K562 (cell line): ENCODE measurements at regions not wholly inside any gene's neighbourhood (a gene's known extent, or its start where the extent isn't known, plus 50 kb on each side); places are given as distances from the start of the nearest gene placed in this dataset.

ENCODE experiments used
- CTCF ChIP-seq, 3 experiments: IDR thresholded peaks in 2 of 3; conservative IDR thresholded peaks in 1 of 3; 2 replicates each; pipeline ENCODE4 v1.5.1; 2011 to 2012; ENCODE audit warnings: low read length in 3 of 3, mild to moderate bottlenecking in 3 of 3, control low read depth in 2 of 3, improper control_type of control experiment in 1 of 3, inconsistent platforms in 1 of 3, low read depth in 1 of 3, mixed read lengths in 1 of 3, moderate library complexity in 1 of 3; ENCODE audit not compliant: insufficient read depth in 2 of 3
- ESRRB ChIP-seq: fragments of 250-450 bp; sonication (Bioruptor Pico); IDR thresholded peaks from 2 replicates; pipeline ENCODE4 v1.5.0; 2020; ENCODE audit warnings: mild to moderate bottlenecking, moderate library complexity, borderline replicate concordance
- HOXB6 ChIP-seq: fragments of 250-450 bp; sonication (Bioruptor Pico); IDR thresholded peaks from 2 replicates; pipeline ENCODE4 v1.5.1; 2022; ENCODE audit warnings: mild to moderate bottlenecking, borderline replicate concordance
- ILF3 ChIP-seq: fragments of 450-650 bp; IDR thresholded peaks from 2 replicates; pipeline ENCODE4 v1.6.1; 2018; ENCODE audit warnings: antibody characterized with exemption, mild to moderate bottlenecking, moderate library complexity, borderline replicate concordance
- MBD1 ChIP-seq: fragments of 250-450 bp; sonication (Bioruptor Pico); IDR thresholded peaks from 2 replicates; pipeline ENCODE4 v1.8.0; 2022; ENCODE audit warnings: inconsistent platforms
- MBD2 ChIP-seq: sonication (generic); IDR thresholded peaks from 2 replicates; pipeline ENCODE4 v1.6.1; 2016; ENCODE audit warnings: low read depth, borderline replicate concordance
- MED1 ChIP-seq: sonication (generic); formaldehyde crosslinking; IDR thresholded peaks from 2 replicates; pipeline ENCODE4 v1.8.1; 2023; ENCODE audit warnings: missing genetic modification reagents, borderline replicate concordance
- NEUROD1 ChIP-seq: fragments of 150-350 bp; IDR thresholded peaks from 2 replicates; pipeline ENCODE4 v1.6.1; 2014; ENCODE audit warnings: borderline replicate concordance, low read length, low read depth; ENCODE audit not compliant: partially characterized antibody
- RNF219 ChIP-seq: fragments of 250-450 bp; sonication (Bioruptor Pico); IDR thresholded peaks from 2 replicates; pipeline ENCODE4 v1.5.0; 2022; ENCODE audit warnings: mild to moderate bottlenecking
- RREB1 ChIP-seq: fragments of 250-450 bp; sonication (Bioruptor Pico); IDR thresholded peaks from 2 replicates; pipeline ENCODE4 v1.4.0; 2020
- SUPT5H ChIP-seq: fragments of 450-650 bp; IDR thresholded peaks from 2 replicates; pipeline ENCODE4 v1.6.1; 2016
- TCFL5 ChIP-seq: fragments of 250-450 bp; sonication (Bioruptor Pico); conservative IDR thresholded peaks from 2 replicates; pipeline ENCODE4 v1.6.1; 2021; ENCODE audit warnings: mild to moderate bottlenecking, moderate library complexity, matching md5 sums

- TF ChIP-seq RNF219 (CRISPR knock-in tag): no peak
- TF ChIP-seq RREB1: no peak
- TF ChIP-seq TCFL5 (CRISPR knock-in tag): no peak
- TF ChIP-seq ESRRB (CRISPR knock-in tag): no peak
- no peak for TF ChIP-seq NEUROD1
- TF ChIP-seq CTCF (IDR thresholded peaks at IDR 0.05 in 2 of 3, conservative IDR thresholded peaks at IDR 0.05 in 1 of 3; ENCODE audit: insufficient read depth in 2 of 3, low read depth in 1 of 3, low read length in 3 of 3): no peak
- no peak for TF ChIP-seq SUPT5H
- no peak for TF ChIP-seq ILF3
- TF ChIP-seq MED1 (CRISPR knock-in tag): no peak
- TF ChIP-seq MBD2: no peak
- no peak for TF ChIP-seq HOXB6 (CRISPR knock-in tag)
- no peak for TF ChIP-seq MBD1 (CRISPR knock-in tag)
Measured at GRCh38 chr3:120544361-120544760, 51.8 kb upstream of the NDUFB4 start (continued).
